GM12878 (cell line): ENCODE measurements at regions not wholly inside any gene's neighbourhood (a gene's known extent, or its start where the extent isn't known, plus 50 kb on each side); places are given as distances from the start of the nearest gene placed in this dataset.

Source experiments
- ATAC-seq: fragments of 200-7000 bp; cut with Tn5 transposase; 3 replicates; pipeline ENCODE4 v1.9.1; 2020; ENCODE audit warnings: mild to moderate bottlenecking, moderate library complexity
- BruUV-seq: library from RNA; stranded (reverse); fragments of 400-500 nt; replicated peaks from 2 replicates; lab custom pipeline; 2021; lab: Mats Ljungman, UMichigan
- CTCF ChIA-PET: fragments of 300-600 bp; sonication (Branson Sonifier 250); formaldehyde crosslinking; extraction: SDS; loops from one replicate; lab custom pipeline; 2021; ENCODE audit warnings: inconsistent platforms; lab: Yijun Ruan, JAX
- POLR2A ChIA-PET: fragments of 350-600 bp; formaldehyde crosslinking; extraction: SDS; loops from one replicate; lab custom pipeline; 2021; ENCODE audit warnings: inconsistent platforms; lab: Charles Lee
- RAD21 ChIA-PET: fragments of 300-600 bp; sonication (Branson Sonifier 250); formaldehyde crosslinking; loops from one replicate; lab custom pipeline; 2023; ENCODE audit warnings: antibody characterized with exemption; ENCODE audit not compliant: unreplicated experiment; lab: Charles Lee
- SMC1A ChIA-PET: fragments of 300-600 bp; sonication (Branson Sonifier 250); formaldehyde crosslinking; loops from one replicate; lab custom pipeline; 2023; ENCODE audit not compliant: unreplicated experiment, uncharacterized antibody; lab: Charles Lee
- DNase-seq: peaks from one replicate; pipeline ENCODE4 v3.0.0-alpha.2; 2011; ENCODE audit warnings: low read depth, low spot score
- FAIRE-seq: peaks from 3 replicates; lab custom pipeline; 2011; peaks lifted over from hg19 to GRCh38; lab: Jason Lieb, UNC
- H2AFZ ChIP-seq: 2 replicates; pipeline ENCODE4 v1.6.0; 2011; ENCODE audit warnings: low read depth, low read length, control low read depth; ENCODE audit not compliant: control insufficient read depth
- H3K27ac ChIP-seq: 2 replicates; pipeline ENCODE4 v1.5.1; 2011; ENCODE audit warnings: control low read depth; ENCODE audit not compliant: control insufficient read depth, insufficient read depth
- H3K27me3 ChIP-seq, 2 experiments: replicated peaks in 1 of 2; 2 replicates each; pipeline versions ENCODE4 v1.6.0 to v1.6.1; 2011; ENCODE audit warnings: low read length in 1 of 2; ENCODE audit not compliant: control insufficient read depth in 2 of 2, insufficient read depth in 2 of 2
- H3K36me3 ChIP-seq, 2 experiments: 2 replicates each; pipeline ENCODE4 v1.5.1; 2011; ENCODE audit warnings: low read length in 1 of 2; ENCODE audit not compliant: control insufficient read depth in 2 of 2, insufficient read depth in 2 of 2
- H3K4me1 ChIP-seq: 2 replicates; pipeline ENCODE4 v1.6.1; 2011; ENCODE audit warnings: mild to moderate bottlenecking, low read length, moderate library complexity, mixed read lengths; ENCODE audit not compliant: control insufficient read depth, insufficient read depth
- H3K4me2 ChIP-seq: 2 replicates; pipeline ENCODE4 v1.6.0; 2011; ENCODE audit warnings: control low read depth; ENCODE audit not compliant: control insufficient read depth, insufficient read depth
- H3K4me3 ChIP-seq: fragments of 200-600 bp; sonication (generic); 2 replicates; pipeline ENCODE4 v1.5.1; 2016
- H3K79me2 ChIP-seq: 2 replicates; pipeline ENCODE4 v1.6.0; 2011; ENCODE audit warnings: low read length; ENCODE audit not compliant: control insufficient read depth, insufficient read depth
- H3K9ac ChIP-seq: 2 replicates; pipeline ENCODE4 v1.8.0; 2011; ENCODE audit warnings: low read length, control low read depth, mixed read lengths; ENCODE audit not compliant: control insufficient read depth, insufficient read depth
- H3K9me3 ChIP-seq: replicated peaks from 3 replicates; pipeline ENCODE4 v1.5.1; 2011; ENCODE audit warnings: mild to moderate bottlenecking, low read length; ENCODE audit not compliant: control insufficient read depth, insufficient read depth
- H4K20me1 ChIP-seq: 2 replicates; pipeline ENCODE4 v1.6.0; 2011; ENCODE audit not compliant: control insufficient read depth, insufficient read depth
- EP300 ChIP-seq, 2 experiments: fragments of 150-350 bp in 1 of 2; IDR thresholded peaks; 2 replicates each; pipeline ENCODE4 v1.6.1; 2011 to 2012; ENCODE audit warnings: low read depth in 2 of 2, low read length in 2 of 2, borderline replicate concordance in 1 of 2, improper control_type of control experiment in 1 of 2, inconsistent platforms in 1 of 2; ENCODE audit not compliant: control insufficient read depth in 1 of 2
- IRF5 ChIP-seq: fragments of 450-650 bp; IDR thresholded peaks from 2 replicates; pipeline ENCODE4 v1.6.1; 2017; ENCODE audit warnings: borderline replicate concordance
- MYC ChIP-seq: IDR thresholded peaks from 2 replicates; pipeline ENCODE4 v1.6.1; 2011; ENCODE audit warnings: mild to moderate bottlenecking, low read length, moderate library complexity, inconsistent platforms; ENCODE audit not compliant: insufficient read depth, insufficient replicate concordance, insufficient read length, severe bottlenecking
- NFXL1 ChIP-seq: fragments of 450-650 bp; IDR thresholded peaks from 2 replicates; pipeline ENCODE4 v1.6.1; 2017; ENCODE audit warnings: antibody characterized with exemption, mild to moderate bottlenecking, borderline replicate concordance
- NFYA ChIP-seq: IDR thresholded peaks from 2 replicates; pipeline ENCODE4 v1.6.1; 2011; ENCODE audit warnings: low read depth, mild to moderate bottlenecking, low read length, improper control_type of control experiment, borderline replicate concordance
- PKNOX1 ChIP-seq: fragments of 450-650 bp; IDR thresholded peaks from 2 replicates; pipeline ENCODE4 v1.6.1; 2016; ENCODE audit warnings: mild to moderate bottlenecking
- RAD21 ChIP-seq: IDR thresholded peaks from 2 replicates; pipeline ENCODE4 v1.6.1; 2011; ENCODE audit warnings: mild to moderate bottlenecking, low read depth, low read length, moderate library complexity; ENCODE audit not compliant: insufficient read depth
- SIX5 ChIP-seq: IDR thresholded peaks from 2 replicates; pipeline ENCODE4 v1.6.1; 2011; ENCODE audit warnings: mild to moderate bottlenecking, low read depth, low read length, moderate library complexity; ENCODE audit not compliant: severe bottlenecking
- STAT3 ChIP-seq: IDR thresholded peaks from 2 replicates; pipeline ENCODE4 v1.6.1; 2011; ENCODE audit warnings: low read depth, low read length, improper control_type of control experiment
- ZNF274 ChIP-seq: IDR thresholded peaks from one replicate; pipeline ENCODE4 v1.8.0; 2011; ENCODE audit not compliant: insufficient read length, insufficient read depth
- WGBS: methylation state at CpG from one replicate; pipeline ENCODE4 v1.1.6; 2016; ENCODE audit warnings: low lambda C conversion rate; ENCODE audit not compliant: insufficient replicate concordance, insufficient coverage; ENCODE audit errors: missing lambda C conversion rate; 5-methylcytosine and 5-hydroxymethylcytosine counted together
- in situ Hi-C: fragments of 300-500 bp; cut with MboI; formaldehyde crosslinking; loops from 9 replicates; pipeline ENCODE4 v1.14.3; 2018; ENCODE audit warnings: mixed read lengths
- intact Hi-C: fragments of 100-400 bp; cut with micrococcal nuclease; formaldehyde crosslinking; loops from one replicate; pipeline ENCODE4 v1.14.2; 2022; ENCODE audit not compliant: unreplicated experiment

GRCh38 chr12:74292351-74293194 is 245.1 kb upstream of the ATXN7L3B start:
- peak; percentile 39 for ATAC-seq
- intact Hi-C loops (no loop called here), in situ Hi-C loops (no loop called here)
- H4K20me1 ChIP-seq, result no peaks in the 10 kb centered on the region
- no TSS peak for BruUV-seq
- ChIA-PET CTCF (no interaction called here), POLR2A (no interaction called here), SMC1A (interaction anchor here (0.6 kb wide), 2 partner anchors 15 to 104 kb away, joined by 3 read pairs; no protein-coding TSS in a partner anchor), RAD21 (no interaction called here)
- no peak for DNase-seq
- H3K4me3 ChIP-seq, result no peak overlapping the region
- no peaks in the 10 kb centered on the region for H3K36me3 ChIP-seq
- TF ChIP-seq SIX5 (no peak), STAT3 (no peak), EP300 (IDR thresholded peaks at IDR 0.05; ENCODE audit: borderline replicate concordance in 1 of 2, control insufficient read depth in 1 of 2, low read depth in 2 of 2, low read length in 2 of 2) (no peak), RAD21 (no peak), NFYA (no peak)
- H3K79me2 ChIP-seq, result no peaks in the 10 kb centered on the region
- H3K9ac ChIP-seq, result no peak overlapping the region
- FAIRE-seq, result no peak
- no peak overlapping the region for H2AFZ ChIP-seq
- no peak overlapping the region for H3K27ac ChIP-seq
- no peaks in the 10 kb centered on the region for H3K9me3 ChIP-seq
- no peak overlapping the region for H3K4me2 ChIP-seq
- no peaks in the 10 kb centered on the region for H3K27me3 ChIP-seq
- WGBS, result 48% methylated on average over 30 of the region's 30 CpGs
- H3K4me1 ChIP-seq, result no peaks in the 10 kb centered on the region

- no peak overlapping the region for H3K4me3 ChIP-seq
- H3K9me3 ChIP-seq, result no peaks in the 10 kb centered on the region
- FAIRE-seq (no peak), ATAC-seq (no peak), DNase-seq (no peak)
- 59% methylated on average over 15 of the region's 15 CpGs for WGBS
- no peaks in the 10 kb centered on the region for H3K27me3 ChIP-seq
- H2AFZ ChIP-seq, result no peak overlapping the region
- no peaks in the 10 kb centered on the region for H4K20me1 ChIP-seq
- no TSS peak for BruUV-seq
- RAD21 ChIA-PET, result no interaction called here
- no peak overlapping the region for H3K4me2 ChIP-seq
- H3K36me3 ChIP-seq, result no peaks in the 10 kb centered on the region
- CTCF ChIA-PET, result no interaction called here
- no peaks in the 10 kb centered on the region for H3K79me2 ChIP-seq
- H3K4me1 ChIP-seq, result no peaks in the 10 kb centered on the region
- SMC1A ChIA-PET, result no interaction called here
- TF ChIP-seq MYC, result no peak
- TF ChIP-seq IRF5, result no peak
- no peak for TF ChIP-seq PKNOX1
- TF ChIP-seq ZNF274, result no peak
- TF ChIP-seq NFXL1, result no peak
- H3K9ac ChIP-seq, result no peak overlapping the region
- intact Hi-C loops (no loop called here), in situ Hi-C loops (no loop called here)
- H3K27ac ChIP-seq, result no peak overlapping the region
- POLR2A ChIA-PET, result no interaction called here
These were observed 243.9 kb upstream of the ATXN7L3B start for GRCh38 chr12:74293689-74294131.
